ENCODE measurements at regions not wholly inside any gene's neighbourhood (a gene's known extent, or its start where the extent isn't known, plus 50 kb on each side); places are given as distances from the start of the nearest gene placed in this dataset.

GRCh38 chr13:40376296-40376849 is 290.1 kb downstream of the FOXO1 start:
- H3K4me3 ChIP-seq, result no peak overlapping the region
- peak overlapping the region in 1 of 5 donors; percentile 52 for H3K27ac ChIP-seq
- no peak for DNase-seq
- WGBS, 5 donors, result 84 to 91% (median 88%) methylated on average over 4 of the region's 4 CpGs
- peaks cover 0 to 4% (median 0%) of the 10 kb centered on the region in 4 donors for H3K9me3 ChIP-seq
- H3K36me3 ChIP-seq, result no peaks in the 10 kb centered on the region
- TF ChIP-seq, protein P1, sequence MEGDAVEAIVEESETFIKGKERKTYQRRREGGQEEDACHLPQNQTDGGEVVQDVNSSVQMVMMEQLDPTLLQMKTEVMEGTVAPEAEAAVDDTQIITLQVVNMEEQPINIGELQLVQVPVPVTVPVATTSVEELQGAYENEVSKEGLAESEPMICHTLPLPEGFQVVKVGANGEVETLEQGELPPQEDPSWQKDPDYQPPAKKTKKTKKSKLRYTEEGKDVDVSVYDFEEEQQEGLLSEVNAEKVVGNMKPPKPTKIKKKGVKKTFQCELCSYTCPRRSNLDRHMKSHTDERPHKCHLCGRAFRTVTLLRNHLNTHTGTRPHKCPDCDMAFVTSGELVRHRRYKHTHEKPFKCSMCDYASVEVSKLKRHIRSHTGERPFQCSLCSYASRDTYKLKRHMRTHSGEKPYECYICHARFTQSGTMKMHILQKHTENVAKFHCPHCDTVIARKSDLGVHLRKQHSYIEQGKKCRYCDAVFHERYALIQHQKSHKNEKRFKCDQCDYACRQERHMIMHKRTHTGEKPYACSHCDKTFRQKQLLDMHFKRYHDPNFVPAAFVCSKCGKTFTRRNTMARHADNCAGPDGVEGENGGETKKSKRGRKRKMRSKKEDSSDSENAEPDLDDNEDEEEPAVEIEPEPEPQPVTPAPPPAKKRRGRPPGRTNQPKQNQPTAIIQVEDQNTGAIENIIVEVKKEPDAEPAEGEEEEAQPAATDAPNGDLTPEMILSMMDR (IDR thresholded peaks at IDR 0.05), result no peak
- no peak for TF ChIP-seq POLR2AphosphoS5 (IDR thresholded peaks at IDR 0.05)
- no peak for TF ChIP-seq EP300 (IDR thresholded peaks at IDR 0.05)
- no peak for TF ChIP-seq POLR2A (IDR thresholded peaks at IDR 0.05)
- H3K4me1 ChIP-seq, result peaks cover 0 to 13% (median 7%) of the 10 kb centered on the region in 4 donors
- H3K27me3 ChIP-seq, result no peaks in the 10 kb centered on the region
- intact Hi-C loops (cut with DNase I; ENCODE audit: low total_unique reads), result no loop called here

DNA sequence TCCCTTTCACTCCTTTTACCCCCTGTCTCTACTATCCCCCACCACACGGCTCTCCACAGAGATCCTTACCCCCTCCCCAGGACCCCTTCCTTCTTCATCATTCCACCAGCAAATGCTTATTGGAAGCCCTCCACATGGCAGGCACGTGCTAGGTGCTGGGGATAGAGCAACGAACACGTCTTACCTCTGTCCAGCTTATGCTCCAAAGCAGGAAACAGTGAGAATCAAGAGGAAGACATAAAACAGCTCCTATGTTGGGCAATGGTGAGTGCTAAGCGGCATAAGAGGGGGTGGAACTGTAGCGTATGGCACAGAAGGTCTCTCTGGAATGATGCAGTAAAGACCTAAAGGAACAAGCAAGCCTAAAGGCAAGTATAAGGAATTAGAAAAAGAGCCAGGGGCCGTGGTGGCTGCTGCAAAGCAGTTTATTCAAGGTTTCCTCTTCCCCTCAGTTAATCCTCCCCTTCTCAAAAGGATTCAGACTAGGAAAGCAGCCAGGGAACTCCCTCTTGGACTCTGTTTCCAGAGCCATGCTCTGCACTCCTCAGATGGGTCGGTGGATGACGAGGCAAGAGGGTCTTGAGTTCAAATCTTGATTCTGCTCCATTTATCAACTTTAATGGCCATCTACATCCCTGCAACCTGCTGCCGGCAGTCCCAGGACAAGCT is 289.4 kb downstream of the FOXO1 start:
- H3K27me3 ChIP-seq, result no peaks in the 10 kb centered on the region
- no peaks in the 10 kb centered on the region for H3K36me3 ChIP-seq
- WGBS, 5 donors, result 56 to 76% (median 62%) methylated on average over 10 of the region's 10 CpGs
- intact Hi-C loops (cut with DNase I; ENCODE audit: low total_unique reads), result no loop called here
- H3K4me3 ChIP-seq, result no peak overlapping the region
- H3K27ac ChIP-seq, result peak overlapping the region in 2 of 5 donors; percentile 5 to 52
- peaks cover 0 to 13% (median 7%) of the 10 kb centered on the region in 4 donors for H3K4me1 ChIP-seq
- peak in 1 of 3 donors; percentile 40 for TF ChIP-seq POLR2AphosphoS5 (IDR thresholded peaks at IDR 0.05)
- no peak for TF ChIP-seq EP300 (IDR thresholded peaks at IDR 0.05)
- no peak for DNase-seq
- H3K9me3 ChIP-seq, result peaks cover 0 to 4% (median 0%) of the 10 kb centered on the region in 4 donors

GRCh38 chr13:40377783-40378182 is 288.7 kb downstream of the FOXO1 start:
- no peaks in the 10 kb centered on the region for H3K27me3 ChIP-seq
- no peaks in the 10 kb centered on the region for H3K36me3 ChIP-seq
- no peak for DNase-seq
- TF ChIP-seq, protein P1 (IDR thresholded peaks at IDR 0.05), result no peak
- TF ChIP-seq EP300 (IDR thresholded peaks at IDR 0.05) (no peak), POLR2A (IDR thresholded peaks at IDR 0.05) (no peak), POLR2AphosphoS5 (IDR thresholded peaks at IDR 0.05) (no peak)
- intact Hi-C loops (cut with DNase I; ENCODE audit: low total_unique reads), result no loop called here
- 76 to 85% (median 80%) methylated on average over 8 of the region's 8 CpGs for WGBS, 5 donors
- H3K4me1 ChIP-seq, result peaks cover 0 to 13% (median 7%) of the 10 kb centered on the region in 4 donors
- peaks cover 0 to 4% (median 0%) of the 10 kb centered on the region in 4 donors for H3K9me3 ChIP-seq
- no peak overlapping the region for H3K4me3 ChIP-seq
- H3K27ac ChIP-seq, result peak overlapping the region in 2 of 5 donors; percentile 5 to 52

DNA sequence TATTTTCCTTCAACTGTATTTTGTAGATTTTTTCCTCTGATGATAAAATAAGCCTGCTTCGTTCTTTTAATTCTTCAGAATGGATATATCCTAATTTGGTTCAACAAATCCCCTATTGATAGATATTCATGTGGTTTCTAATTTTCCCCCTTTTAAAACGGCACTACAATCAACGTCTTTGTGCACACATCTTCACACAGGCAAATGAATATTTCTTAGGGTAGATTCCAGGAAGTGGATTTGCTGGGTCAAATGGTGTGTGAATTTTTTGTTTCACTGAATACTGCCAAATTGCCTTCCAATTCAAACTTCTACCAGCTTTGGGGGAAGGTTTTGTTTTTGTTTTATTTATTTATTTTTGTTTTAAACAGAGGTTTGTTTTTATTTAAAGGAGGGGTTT is 287.2 kb downstream of the FOXO1 start:
- peaks cover 0 to 4% (median 0%) of the 10 kb centered on the region in 4 donors for H3K9me3 ChIP-seq
- no peak overlapping the region for H3K27ac ChIP-seq

More for the DNA sequence above, 287.2 kb downstream of the FOXO1 start:
- Histone ChIP-seq H3K4me3 (no peak overlapping the region), H3K36me3 (no peaks in the 10 kb centered on the region), H3K27me3 (no peaks in the 10 kb centered on the region), H3K4me1 (peaks cover 0 to 13% (median 7%) of the 10 kb centered on the region in 4 donors)
- WGBS, 5 donors, result 50 to 68% (median 62%) methylated on average over 3 of the region's 3 CpGs
- intact Hi-C loops (cut with DNase I; ENCODE audit: low total_unique reads), result no loop called here
- no peak for TF ChIP-seq POLR2A (IDR thresholded peaks at IDR 0.05)
- no peak for TF ChIP-seq POLR2AphosphoS5 (IDR thresholded peaks at IDR 0.05)
- TF ChIP-seq, protein P1 (IDR thresholded peaks at IDR 0.05), result no peak
- TF ChIP-seq EP300 (IDR thresholded peaks at IDR 0.05), result no peak
- DNase-seq, result no peak
